Immature natural killer cell (primary cell): ENCODE measurements at regions not wholly inside any gene's neighbourhood (a gene's known extent, or its start where the extent isn't known, plus 50 kb on each side); places are given as distances from the start of the nearest gene placed in this dataset.

Experiments
- DNase-seq, 3 donors: peaks; one replicate each; pipeline ENCODE4 v3.0.0; 2022; ENCODE audit warnings: mixed read lengths in 1 of 3
- H3K27ac Mint-ChIP-seq, 6 donors: one replicate each; pipeline ENCODE4 v1.8.0; 2020; ENCODE audit warnings: mixed read lengths in 6 of 6, mild to moderate bottlenecking in 5 of 6, inconsistent platforms in 4 of 6, moderate library complexity in 3 of 6
- H3K27me3 Mint-ChIP-seq, 3 donors: one replicate each; pipeline ENCODE4 v1.8.0; 2020 to 2021; ENCODE audit warnings: low read depth in 3 of 3, mild to moderate bottlenecking in 3 of 3, mixed read lengths in 3 of 3, moderate library complexity in 3 of 3, inconsistent platforms in 1 of 3
- H3K36me3 Mint-ChIP-seq, 3 donors: one replicate each; pipeline ENCODE4 v1.8.0; 2020; ENCODE audit warnings: mixed read lengths in 3 of 3, inconsistent platforms in 2 of 3, mild to moderate bottlenecking in 2 of 3
- H3K4me1 Mint-ChIP-seq, 2 donors: one replicate each; pipeline ENCODE4 v1.8.0; 2020; ENCODE audit warnings: inconsistent platforms in 2 of 2, mild to moderate bottlenecking in 2 of 2, mixed read lengths in 2 of 2, moderate library complexity in 1 of 2
- H3K4me3 Mint-ChIP-seq, 5 donors: one replicate each; pipeline ENCODE4 v1.8.0; 2020; ENCODE audit warnings: mild to moderate bottlenecking in 5 of 5, mixed read lengths in 5 of 5, inconsistent platforms in 3 of 5, moderate library complexity in 3 of 5
- H3K9me3 Mint-ChIP-seq, 6 donors: one replicate each; pipeline ENCODE4 v1.8.0; 2020; ENCODE audit warnings: mild to moderate bottlenecking in 6 of 6, mixed read lengths in 6 of 6, inconsistent platforms in 4 of 6, moderate library complexity in 3 of 6

DNA sequence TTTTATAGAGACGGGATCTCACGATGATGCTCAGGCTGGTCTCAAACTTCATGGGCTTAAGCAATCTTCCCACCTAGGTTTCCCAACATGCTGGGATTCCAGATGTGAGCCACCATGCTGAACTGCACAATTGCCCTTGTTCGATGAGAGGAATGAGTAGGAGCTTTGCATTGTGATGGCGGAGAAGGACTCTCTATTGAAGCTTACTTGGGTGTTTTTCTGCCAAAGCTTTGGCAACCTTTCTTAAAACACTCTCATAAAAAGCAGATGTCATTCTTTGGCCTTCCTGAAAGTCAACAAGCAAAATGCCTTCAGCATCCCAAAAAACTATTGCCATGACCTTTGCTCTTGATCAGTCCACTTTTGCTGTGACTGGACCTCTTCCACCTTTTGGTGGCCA, 904.8 kb upstream of the TMEM132C start:
- no peak overlapping the region for H3K4me3 Mint-ChIP-seq
- peaks cover 0 to 4% (median 3%) of the 10 kb centered on the region in 6 donors for H3K9me3 Mint-ChIP-seq
- H3K36me3 Mint-ChIP-seq, result peaks cover 0 to 4% (median 0%) of the 10 kb centered on the region in 3 donors
- H3K27ac Mint-ChIP-seq, result no peak overlapping the region
- no peaks in the 10 kb centered on the region for H3K4me1 Mint-ChIP-seq
- H3K27me3 Mint-ChIP-seq, result peaks cover 0 to 6% (median 3%) of the 10 kb centered on the region in 3 donors
- DNase-seq, result no peak

- DNase-seq, result no peak
- Mint-ChIP-seq H3K27ac (no peak overlapping the region), H3K9me3 (peaks cover 0 to 4% (median 3%) of the 10 kb centered on the region in 6 donors), H3K27me3 (peaks cover 0 to 3% (median 3%) of the 10 kb centered on the region in 3 donors), H3K36me3 (peaks cover 0 to 4% (median 0%) of the 10 kb centered on the region in 3 donors), H3K4me1 (no peaks in the 10 kb centered on the region), H3K4me3 (no peak overlapping the region)
These were observed 903.6 kb upstream of the TMEM132C start for GRCh38 chr12:127363392-127363791.

DNA sequence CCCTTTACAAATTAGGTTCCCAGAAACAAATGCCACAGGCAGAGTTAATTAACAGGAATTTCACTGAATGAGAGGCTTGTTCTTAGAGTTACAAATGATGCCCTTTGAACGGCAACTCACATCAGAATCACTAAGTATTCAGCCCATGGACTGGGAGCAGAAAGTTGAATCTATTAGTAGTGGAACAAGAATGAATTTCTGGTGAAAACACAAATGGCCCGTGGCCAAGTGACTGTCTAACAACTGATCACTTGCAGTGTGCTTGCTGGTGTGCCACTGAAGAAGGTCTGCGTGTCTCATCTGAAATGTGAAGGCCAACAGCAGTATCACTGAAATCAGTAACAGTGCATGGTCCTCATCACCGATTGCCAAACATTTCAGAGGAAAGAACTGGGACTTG, 893.4 kb upstream of the TMEM132C start:
- no peak for DNase-seq
- H3K4me1 Mint-ChIP-seq, result no peaks in the 10 kb centered on the region
- no peak overlapping the region for H3K27ac Mint-ChIP-seq
- no peak overlapping the region for H3K4me3 Mint-ChIP-seq
- no peaks in the 10 kb centered on the region for H3K36me3 Mint-ChIP-seq
- peaks cover 0 to 9% (median 3%) of the 10 kb centered on the region in 3 donors for H3K27me3 Mint-ChIP-seq
- peaks cover 0 to 5% (median 0%) of the 10 kb centered on the region in 6 donors for H3K9me3 Mint-ChIP-seq

DNA sequence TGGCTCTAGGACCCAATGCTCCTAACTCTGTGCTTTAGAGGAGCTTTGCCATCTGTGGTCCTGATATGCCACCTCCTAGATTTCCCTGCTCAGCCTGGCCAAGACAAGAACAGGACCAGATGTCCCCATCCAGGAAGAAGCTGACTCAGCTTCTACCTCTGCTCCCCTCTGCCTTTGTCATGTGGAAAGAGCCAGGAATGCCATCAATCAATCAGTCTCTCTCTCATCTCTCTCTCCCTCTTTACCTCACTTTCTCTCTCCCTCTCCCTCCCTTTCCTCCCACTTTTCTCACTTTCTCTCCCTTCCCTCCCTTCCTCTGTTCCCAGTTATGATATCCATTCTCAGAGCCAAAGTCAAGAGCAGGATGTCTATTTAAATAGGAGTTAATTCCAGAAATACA, 892.5 kb upstream of the TMEM132C start:
- no peak overlapping the region for H3K27ac Mint-ChIP-seq
- no peak overlapping the region for H3K4me3 Mint-ChIP-seq
- H3K9me3 Mint-ChIP-seq, result peaks cover 0 to 5% (median 0%) of the 10 kb centered on the region in 6 donors
- no peaks in the 10 kb centered on the region for H3K4me1 Mint-ChIP-seq
- H3K36me3 Mint-ChIP-seq, result no peaks in the 10 kb centered on the region
- H3K27me3 Mint-ChIP-seq, result peaks cover 0 to 9% (median 3%) of the 10 kb centered on the region in 3 donors
- no peak for DNase-seq

DNA sequence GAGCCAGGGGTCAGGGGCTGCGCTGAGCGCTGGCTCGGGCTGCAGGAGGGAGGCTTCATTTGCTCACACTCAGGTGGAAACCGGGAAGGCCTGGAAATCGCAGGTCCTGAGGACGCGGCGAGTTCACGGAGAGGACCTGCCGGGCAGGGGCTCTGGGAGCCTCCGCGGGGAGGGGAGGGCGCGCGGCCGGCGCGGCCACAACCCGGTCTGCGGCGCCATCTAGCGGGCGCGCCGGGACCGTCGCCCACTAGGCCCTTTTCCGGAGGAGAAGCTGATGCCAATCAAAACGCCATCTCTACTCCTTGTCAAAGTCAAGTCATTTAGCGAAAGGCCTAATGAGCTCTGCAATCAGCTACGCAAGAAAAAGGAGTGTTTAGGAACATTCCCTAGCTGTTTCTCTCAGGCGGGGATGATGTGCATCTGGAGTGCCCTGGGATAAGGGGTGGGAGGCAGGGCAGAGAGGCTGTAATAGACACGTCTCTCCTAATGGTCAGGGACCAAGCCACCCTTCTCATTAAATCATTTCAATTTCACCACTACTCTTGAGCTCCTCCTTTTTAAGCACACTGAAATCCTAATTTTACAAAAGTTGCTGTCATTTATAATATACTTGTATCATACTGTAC, 885.8 kb upstream of the TMEM132C start:
- no peaks in the 10 kb centered on the region for H3K36me3 Mint-ChIP-seq
- DNase-seq, result peak in 1 of 3 donors; percentile 13
- no peak overlapping the region for H3K4me3 Mint-ChIP-seq
- H3K27me3 Mint-ChIP-seq, result peaks cover 0 to 6% (median 2%) of the 10 kb centered on the region in 3 donors
- no peak overlapping the region for H3K27ac Mint-ChIP-seq
- no peaks in the 10 kb centered on the region for H3K9me3 Mint-ChIP-seq
- no peaks in the 10 kb centered on the region for H3K4me1 Mint-ChIP-seq

DNA sequence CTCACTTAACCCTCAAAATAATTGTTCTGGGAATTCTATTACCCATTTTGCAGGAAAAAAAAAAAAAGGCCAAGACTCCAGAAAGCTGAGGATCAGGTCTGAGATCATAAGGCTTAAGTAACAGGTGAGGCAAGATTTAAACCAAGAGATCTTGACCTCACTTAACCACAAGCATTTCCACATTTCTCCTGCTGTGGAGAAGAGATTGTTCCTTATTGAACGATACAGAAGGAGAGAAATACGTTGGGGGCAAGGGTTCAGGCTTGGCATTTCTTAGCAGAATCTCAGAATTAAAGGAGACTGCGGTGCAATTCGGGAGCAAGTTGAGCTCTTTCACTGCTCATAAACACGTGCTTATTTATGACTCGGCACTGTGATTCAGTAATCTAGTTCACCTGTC, 885.3 kb upstream of the TMEM132C start:
- H3K27me3 Mint-ChIP-seq, result peaks cover 0 to 6% (median 4%) of the 10 kb centered on the region in 3 donors
- peaks cover 0 to 2% (median 0%) of the 10 kb centered on the region in 6 donors for H3K9me3 Mint-ChIP-seq
- no peaks in the 10 kb centered on the region for H3K4me1 Mint-ChIP-seq
- H3K4me3 Mint-ChIP-seq, result no peak overlapping the region
- H3K27ac Mint-ChIP-seq, result no peak overlapping the region
- H3K36me3 Mint-ChIP-seq, result no peaks in the 10 kb centered on the region
- DNase-seq, result no peak

- no peak overlapping the region for H3K4me3 Mint-ChIP-seq
- H3K27ac Mint-ChIP-seq, result no peak overlapping the region
- peaks cover 0 to 5% (median 4%) of the 10 kb centered on the region in 3 donors for H3K27me3 Mint-ChIP-seq
- DNase-seq, result no peak
- peaks cover 0 to 2% (median 0%) of the 10 kb centered on the region in 6 donors for H3K9me3 Mint-ChIP-seq
- H3K36me3 Mint-ChIP-seq, result no peaks in the 10 kb centered on the region
- no peaks in the 10 kb centered on the region for H3K4me1 Mint-ChIP-seq
These were observed 883.7 kb upstream of the TMEM132C start for GRCh38 chr12:127383281-127383680.

DNA sequence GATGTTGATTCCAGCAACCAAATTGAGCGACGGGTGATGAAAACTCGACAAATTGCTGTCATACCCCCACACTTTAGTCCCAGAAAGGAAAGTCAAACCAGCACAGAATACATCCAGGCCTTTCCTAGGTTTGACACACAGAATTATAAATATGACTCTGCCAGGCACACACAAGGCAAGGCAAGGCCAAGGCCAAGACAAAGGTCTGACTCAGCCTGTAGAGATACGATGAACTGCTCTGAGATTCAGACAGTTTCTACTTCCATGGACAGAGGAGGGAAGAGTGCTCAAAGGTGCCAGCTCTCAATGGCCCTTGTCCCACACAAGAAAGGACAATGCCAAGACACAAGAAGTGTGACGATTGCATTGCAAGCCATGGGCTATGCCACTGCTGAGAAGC, 880.2 kb upstream of the TMEM132C start:
- Mint-ChIP-seq H3K9me3 (peaks cover 0 to 2% (median 0%) of the 10 kb centered on the region in 6 donors), H3K36me3 (no peaks in the 10 kb centered on the region), H3K27ac (no peak overlapping the region), H3K4me1 (no peaks in the 10 kb centered on the region), H3K27me3 (peaks cover 2 to 8% (median 5%) of the 10 kb centered on the region in 3 donors), H3K4me3 (no peak overlapping the region)
- no peak for DNase-seq

DNA sequence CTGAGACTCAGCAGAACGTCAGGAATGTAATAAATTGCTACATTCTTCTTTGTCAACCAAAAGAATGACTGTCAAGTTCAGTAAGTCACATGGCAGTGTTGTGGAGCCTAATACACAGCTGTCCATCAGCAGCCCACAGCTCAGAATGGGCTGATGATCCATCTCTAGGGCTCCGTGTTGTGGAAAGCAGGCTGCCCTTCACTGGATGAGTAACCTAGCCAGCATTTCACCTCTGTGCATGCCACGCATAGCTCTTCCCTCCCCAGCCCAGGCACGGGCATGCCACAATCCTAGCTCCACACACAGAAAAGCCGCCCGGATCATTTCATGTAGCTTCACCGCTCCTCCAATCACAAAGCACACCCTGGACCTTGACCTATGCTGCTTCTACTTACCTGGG, 878.0 kb upstream of the TMEM132C start:
- DNase-seq, result no peak
- peaks cover 0 to 2% (median 0%) of the 10 kb centered on the region in 6 donors for H3K9me3 Mint-ChIP-seq
- no peaks in the 10 kb centered on the region for H3K36me3 Mint-ChIP-seq
- H3K4me3 Mint-ChIP-seq, result no peak overlapping the region
- no peak overlapping the region for H3K27ac Mint-ChIP-seq
- H3K27me3 Mint-ChIP-seq, result peaks cover 2 to 8% (median 3%) of the 10 kb centered on the region in 3 donors
- no peaks in the 10 kb centered on the region for H3K4me1 Mint-ChIP-seq

DNA sequence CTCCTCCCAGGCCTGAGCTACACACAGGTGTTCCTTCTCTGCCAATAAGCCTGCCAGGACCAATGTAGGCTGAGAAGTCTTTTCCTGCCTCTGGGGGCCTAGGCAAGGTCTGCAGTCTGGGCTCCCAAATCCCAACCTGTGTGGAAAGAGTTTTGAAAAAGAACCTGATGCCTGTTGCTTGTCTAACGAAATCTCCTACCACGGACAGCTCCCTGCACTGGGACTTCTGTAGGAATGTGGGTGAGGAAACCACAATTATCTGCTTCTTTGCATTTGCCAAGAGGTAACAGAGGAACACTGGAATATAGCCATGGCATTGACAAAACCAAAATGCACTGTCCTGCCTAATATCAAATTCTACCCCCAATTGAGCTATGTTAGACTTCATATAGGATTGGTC, 877.0 kb upstream of the TMEM132C start:
- Mint-ChIP-seq H3K36me3 (no peaks in the 10 kb centered on the region), H3K9me3 (peaks cover 0 to 2% (median 0%) of the 10 kb centered on the region in 6 donors), H3K27ac (no peak overlapping the region), H3K27me3 (peaks cover 4 to 8% (median 5%) of the 10 kb centered on the region in 3 donors), H3K4me3 (no peak overlapping the region), H3K4me1 (no peaks in the 10 kb centered on the region)
- no peak for DNase-seq

DNA sequence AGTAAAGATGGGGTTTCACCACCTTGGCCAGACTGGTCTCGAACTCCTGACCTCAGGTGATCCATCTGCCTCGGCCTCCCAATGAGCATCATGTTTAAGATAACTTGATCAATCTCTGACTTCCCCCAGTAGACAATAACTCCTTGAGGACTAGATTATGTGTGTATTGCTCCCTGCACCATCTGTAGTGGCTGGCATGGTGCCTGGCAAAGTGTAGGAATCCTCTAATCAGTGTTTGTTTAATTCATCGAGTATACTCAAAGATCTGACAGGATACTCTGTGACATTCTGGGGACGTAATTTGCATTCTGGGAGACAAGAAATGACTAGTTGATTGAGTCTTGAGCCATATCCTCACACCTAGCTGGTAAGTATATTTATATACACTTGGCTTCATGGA, 873.5 kb upstream of the TMEM132C start:
- Mint-ChIP-seq H3K9me3 (no peaks in the 10 kb centered on the region), H3K27ac (no peak overlapping the region), H3K36me3 (no peaks in the 10 kb centered on the region), H3K27me3 (peaks cover 3 to 4% (median 4%) of the 10 kb centered on the region in 3 donors), H3K4me3 (no peak overlapping the region), H3K4me1 (no peaks in the 10 kb centered on the region)
- DNase-seq, result no peak

DNA sequence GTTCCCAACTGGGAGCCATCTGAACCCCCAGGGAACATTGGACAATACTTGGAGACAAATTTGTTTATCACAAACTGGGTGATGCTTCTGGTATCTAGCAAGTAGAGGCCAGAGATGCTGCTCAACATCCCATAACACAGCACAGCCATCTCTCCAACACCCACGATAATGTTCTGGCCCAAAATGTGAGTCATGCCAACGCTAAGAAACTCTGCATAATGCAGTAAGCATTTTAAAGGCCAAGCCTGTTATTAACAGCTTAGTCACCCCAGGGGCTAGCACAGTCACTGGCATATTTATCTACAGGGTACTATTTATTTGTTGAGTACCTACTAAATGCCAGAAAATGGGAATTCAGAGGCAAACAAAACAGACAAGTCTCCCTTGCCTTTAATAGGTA, 873.1 kb upstream of the TMEM132C start:
- H3K4me1 Mint-ChIP-seq, result no peaks in the 10 kb centered on the region
- no peak overlapping the region for H3K4me3 Mint-ChIP-seq
- H3K36me3 Mint-ChIP-seq, result no peaks in the 10 kb centered on the region
- no peak overlapping the region for H3K27ac Mint-ChIP-seq
- peaks cover 3 to 4% (median 4%) of the 10 kb centered on the region in 3 donors for H3K27me3 Mint-ChIP-seq
- H3K9me3 Mint-ChIP-seq, result no peaks in the 10 kb centered on the region
- DNase-seq, result no peak

DNA sequence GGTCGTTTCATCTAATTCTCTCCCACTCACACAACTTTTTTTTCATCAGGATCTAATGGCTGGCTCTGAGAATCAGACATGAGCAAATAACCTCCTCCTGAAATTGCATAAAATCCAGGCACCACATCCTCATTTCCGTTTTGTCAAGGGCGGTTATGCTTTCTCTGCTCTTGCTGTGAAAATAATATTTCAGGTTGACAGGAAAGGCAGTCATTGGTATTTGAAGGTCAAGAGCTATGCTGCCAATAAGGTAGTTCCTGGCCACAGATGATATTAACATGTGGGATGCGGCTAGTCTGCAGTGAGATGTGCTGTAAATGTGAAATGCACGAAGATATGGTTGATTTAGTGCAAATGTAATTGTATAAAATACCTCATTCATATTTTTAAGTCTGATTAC, 870.2 kb upstream of the TMEM132C start:
- Mint-ChIP-seq H3K4me3 (no peak overlapping the region), H3K4me1 (no peaks in the 10 kb centered on the region), H3K27me3 (peaks cover 0 to 3% (median 2%) of the 10 kb centered on the region in 3 donors), H3K27ac (no peak overlapping the region), H3K36me3 (no peaks in the 10 kb centered on the region), H3K9me3 (no peaks in the 10 kb centered on the region)
- no peak for DNase-seq

DNA sequence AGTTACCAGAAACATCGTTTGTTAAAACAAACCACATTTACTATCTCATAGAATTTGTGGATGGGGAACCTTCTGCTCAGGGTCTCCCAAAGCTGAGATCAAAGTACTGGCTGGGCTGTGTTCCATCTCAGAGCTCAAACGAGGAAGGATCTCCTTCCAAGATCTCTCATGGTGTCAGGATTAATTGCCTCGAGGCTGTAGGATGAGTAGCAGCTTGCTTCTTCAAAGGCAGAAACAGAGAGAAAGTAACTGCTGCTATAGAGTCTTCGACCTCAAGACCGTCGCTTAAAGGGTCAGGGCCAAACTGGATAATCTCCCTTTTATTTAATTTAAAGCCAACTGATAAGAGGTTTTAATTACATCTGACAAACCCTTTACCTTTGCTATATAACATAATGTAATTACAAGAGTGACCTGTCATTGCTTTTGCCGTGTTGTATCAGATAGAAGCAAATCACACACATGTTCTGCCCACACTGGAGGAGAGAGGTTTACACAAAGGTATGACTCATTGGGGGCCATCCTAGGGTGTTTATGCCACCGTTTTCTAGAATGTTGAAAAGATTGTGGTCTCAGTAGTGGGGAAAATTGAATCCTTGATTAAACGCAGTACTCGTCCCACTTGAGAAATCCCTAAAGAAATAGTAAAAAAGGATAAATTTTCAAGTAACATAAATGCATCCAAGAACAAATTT, 868.8 kb upstream of the TMEM132C start:
- Mint-ChIP-seq H3K4me3 (no peak overlapping the region), H3K27ac (no peak overlapping the region), H3K36me3 (no peaks in the 10 kb centered on the region), H3K9me3 (no peaks in the 10 kb centered on the region), H3K27me3 (peaks cover 0 to 3% (median 2%) of the 10 kb centered on the region in 3 donors), H3K4me1 (no peaks in the 10 kb centered on the region)
- no peak for DNase-seq
